Uterus (tissue), 2 donors: ENCODE measurements at regions not wholly inside any gene's neighbourhood (a gene's known extent, or its start where the extent isn't known, plus 50 kb on each side); places are given as distances from the start of the nearest gene placed in this dataset.

Experiments
- CTCF ChIP-seq, 4 experiments: fragments of 200-600 bp in 2 of 4; fragments of 450-650 bp in 2 of 4; sonication (generic) in 2 of 4; IDR thresholded peaks; one replicate each; pipeline ENCODE4 v1.5.1; 2016 to 2019; ENCODE audit warnings: antibody characterized with exemption in 4 of 4, mild to moderate bottlenecking in 2 of 4, moderate library complexity in 1 of 4
- POLR2A ChIP-seq, 2 donors: fragments of 450-650 bp; IDR thresholded peaks; one replicate each; pipeline ENCODE4 v1.6.1; 2016; ENCODE audit warnings: antibody characterized with exemption in 2 of 2, mild to moderate bottlenecking in 1 of 2, moderate library complexity in 1 of 2

- no peak for TF ChIP-seq CTCF (IDR thresholded peaks at IDR 0.05)
- no peak for TF ChIP-seq POLR2A (IDR thresholded peaks at IDR 0.05)
Observed at GRCh38 chr15:69920221-69920620, 177.5 kb downstream of the TLE3 start.
